AG04450 (cell line): ENCODE measurements at regions not wholly inside any gene's neighbourhood (a gene's known extent, or its start where the extent isn't known, plus 50 kb on each side); places are given as distances from the start of the nearest gene placed in this dataset.
A peak's percentile ranks its signal among the peaks of the same experiment; 100 is the strongest.

Experiments
- CTCF ChIA-PET: fragments of 300-600, 350-600 bp; formaldehyde crosslinking; extraction: SDS; loops from one replicate; lab custom pipeline; 2022; ENCODE audit warnings: antibody characterized with exemption, inconsistent platforms; lab: Charles Lee
- POLR2A ChIA-PET: fragments of 350-600 bp; formaldehyde crosslinking; extraction: SDS; loops from one replicate; lab custom pipeline; 2021; ENCODE audit warnings: antibody characterized with exemption, inconsistent platforms; lab: Yijun Ruan, JAX
- DNase-seq: peaks from one replicate; pipeline ENCODE4 v3.0.0-alpha.2; 2011; ENCODE audit warnings: low read depth, low spot score
- H3K27ac ChIP-seq: one replicate; pipeline ENCODE4 v1.5.1; 2012; ENCODE audit warnings: low read depth, low read length, control low read depth
- H3K27me3 ChIP-seq: one replicate; pipeline ENCODE4 v1.6.0; 2012; ENCODE audit warnings: low read length; ENCODE audit not compliant: control insufficient read depth, insufficient read depth
- H3K4me3 ChIP-seq: 2 replicates; pipeline ENCODE4 v1.5.1; 2011; ENCODE audit warnings: mild to moderate bottlenecking, low read depth, low read length, control low read depth
- H3K9me3 ChIP-seq: 2 replicates; pipeline ENCODE4 v1.5.1; 2012; ENCODE audit warnings: low read length; ENCODE audit not compliant: control insufficient read depth, insufficient read depth
- CTCF ChIP-seq: IDR thresholded peaks from 2 replicates; pipeline ENCODE4 v1.5.1; 2011; ENCODE audit warnings: low read depth, low read length, control low read depth, inconsistent platforms

- TF ChIP-seq CTCF = no peak
- no peak overlapping the region for H3K27ac ChIP-seq
- H3K4me3 ChIP-seq = no peak overlapping the region
- no peaks in the 10 kb centered on the region for H3K27me3 ChIP-seq
- no peak for DNase-seq
- POLR2A ChIA-PET = no interaction called here
- no peaks in the 10 kb centered on the region for H3K9me3 ChIP-seq
- CTCF ChIA-PET = interaction anchor here (0.6 to 7.3 kb wide), 4 partner anchors 344 to 713 kb away, joined by 3 to 184 read pairs (median 3); no protein-coding TSS in a partner anchor
Observed at GRCh38 chr3:5056111-5056391, 66.0 kb upstream of the ARL8B start.

GRCh38 chr3:5057272-5057671, 64.8 kb upstream of the ARL8B start:
- H3K9me3 ChIP-seq = no peaks in the 10 kb centered on the region
- H3K4me3 ChIP-seq = no peak overlapping the region
- DNase-seq = no peak
- ChIA-PET CTCF (interaction anchor here (0.5 to 7.3 kb wide), 27 partner anchors 13 to 707 kb away, joined by 3 to 184 read pairs (median 4); partner anchors contain the start of gene EDEM1), POLR2A (interaction anchor here (1.4 kb wide), 1 partner anchor 76 kb away, joined by 3 read pairs; no protein-coding TSS in a partner anchor)
- no peak for TF ChIP-seq CTCF
- H3K27ac ChIP-seq = no peak overlapping the region
- H3K27me3 ChIP-seq = no peaks in the 10 kb centered on the region

- Histone ChIP-seq H3K27me3 (no peaks in the 10 kb centered on the region), H3K4me3 (no peak overlapping the region), H3K9me3 (no peaks in the 10 kb centered on the region), H3K27ac (no peak overlapping the region)
- ChIA-PET POLR2A (interaction anchor here (1.4 kb wide), 1 partner anchor 76 kb away, joined by 3 read pairs; no protein-coding TSS in a partner anchor), CTCF (interaction anchor here (0.5 to 7.3 kb wide), 30 partner anchors 10 to 708 kb away, joined by 3 to 184 read pairs (median 4); partner anchors contain the start of gene EDEM1)
- peak; percentile 82 for TF ChIP-seq CTCF
- DNase-seq = peak; percentile 67
Observed at GRCh38 chr3:5057857-5058324, 64.2 kb upstream of the ARL8B start.

GRCh38 chr3:5058471-5058951, 63.6 kb upstream of the ARL8B start:
- Histone ChIP-seq H3K9me3 (no peaks in the 10 kb centered on the region), H3K27me3 (no peaks in the 10 kb centered on the region), H3K4me3 (no peak overlapping the region), H3K27ac (no peak overlapping the region)
- DNase-seq = no peak
- POLR2A ChIA-PET = interaction anchor here (1.4 kb wide), 1 partner anchor 77 kb away, joined by 3 read pairs; no protein-coding TSS in a partner anchor
- CTCF ChIA-PET = interaction anchor here (0.7 to 7.3 kb wide), 16 partner anchors 9 to 707 kb away, joined by 3 to 184 read pairs (median 4); no protein-coding TSS in a partner anchor
- no peak for TF ChIP-seq CTCF

GRCh38 chr3:5059782-5060181, 62.3 kb upstream of the ARL8B start:
- H3K9me3 ChIP-seq = no peaks in the 10 kb centered on the region
- H3K4me3 ChIP-seq = no peak overlapping the region
- no peak for TF ChIP-seq CTCF
- H3K27ac ChIP-seq = no peak overlapping the region
- ChIA-PET POLR2A (no interaction called here), CTCF (interaction anchor here (4.0 to 7.3 kb wide), 2 partner anchors 348 to 403 kb away, joined by 55 to 184 read pairs; no protein-coding TSS in a partner anchor)
- DNase-seq = no peak
- H3K27me3 ChIP-seq = no peaks in the 10 kb centered on the region
